H1 (cell line): ENCODE measurements at regions not wholly inside any gene's neighbourhood (a gene's known extent, or its start where the extent isn't known, plus 50 kb on each side); places are given as distances from the start of the nearest gene placed in this dataset.

ENCODE experiments used
- CTCF ChIA-PET: fragments of 300-600 bp; sonication (Branson Sonifier 250); formaldehyde crosslinking; loops from one replicate; lab custom pipeline; 2021; ENCODE audit not compliant: partially characterized antibody; lab: Charles Lee
- POLR2A ChIA-PET: fragments of 300-600 bp; sonication (Branson Sonifier 250); formaldehyde crosslinking; loops from one replicate; lab custom pipeline; 2021; ENCODE audit warnings: inconsistent platforms; ENCODE audit not compliant: partially characterized antibody; lab: Charles Lee
- DNase-seq, 2 experiments: peaks; one replicate each; pipeline versions ENCODE4 v3.0.0 to v3.0.0-alpha.2; 2010 to 2022; ENCODE audit warnings: low spot score in 2 of 2, low read depth in 1 of 2, mixed read lengths in 1 of 2
- FAIRE-seq: peaks from 2 replicates; lab custom pipeline; 2011; peaks lifted over from hg19 to GRCh38; lab: Jason Lieb, UNC
- H2AFZ ChIP-seq: 2 replicates; pipeline ENCODE4 v1.8.1; 2012; ENCODE audit warnings: low read length, inconsistent platforms
- H2AK5ac ChIP-seq: 2 replicates; pipeline ENCODE4 v1.6.1; 2013; ENCODE audit warnings: low read depth, low read length
- H2BK120ac ChIP-seq: replicated peaks from 2 replicates; pipeline ENCODE3; 2013; ENCODE audit warnings: low read depth, low read length, inconsistent platforms
- H2BK12ac ChIP-seq: 2 replicates; pipeline ENCODE4 v1.6.1; 2013; ENCODE audit warnings: low read depth, low read length
- H2BK15ac ChIP-seq: 2 replicates; pipeline ENCODE4 v1.6.1; 2013; ENCODE audit warnings: low read length
- H2BK20ac ChIP-seq: 2 replicates; pipeline ENCODE4 v1.6.1; 2013; ENCODE audit warnings: low read length
- H2BK5ac ChIP-seq: 2 replicates; pipeline ENCODE4 v1.6.1; 2013; ENCODE audit warnings: low read depth, low read length
- H3K14ac ChIP-seq: 2 replicates; pipeline ENCODE4 v1.6.1; 2013; ENCODE audit warnings: inconsistent platforms; ENCODE audit not compliant: insufficient read length
- H3K18ac ChIP-seq: 2 replicates; pipeline ENCODE4 v1.6.1; 2013; ENCODE audit warnings: low read length; ENCODE audit errors: extremely low read depth
- H3K23ac ChIP-seq: 2 replicates; pipeline ENCODE4 v1.6.1; 2013; ENCODE audit warnings: inconsistent platforms; ENCODE audit not compliant: insufficient read length
- H3K23me2 ChIP-seq: 2 replicates; pipeline ENCODE4 v1.6.1; 2013; ENCODE audit warnings: low read depth, low read length
- H3K27ac ChIP-seq: 2 replicates; pipeline ENCODE4 v1.6.1; 2011; ENCODE audit warnings: low read depth, low read length, inconsistent platforms
- H3K27me3 ChIP-seq, 4 experiments: replicated peaks in 1 of 4; 1 replicate in 1 of 4; 2 replicates in 3 of 4; pipeline versions ENCODE4 v1.6.1 to v1.8.1; 2011 to 2013; ENCODE audit warnings: low read length in 3 of 4, mild to moderate bottlenecking in 3 of 4, inconsistent platforms in 2 of 4, mixed read lengths in 2 of 4, moderate library complexity in 1 of 4; ENCODE audit not compliant: control insufficient read depth in 3 of 4, insufficient read depth in 3 of 4; ENCODE audit errors: extremely low read depth in 1 of 4
- H3K36me3 ChIP-seq, 4 experiments: 2 replicates each; pipeline versions ENCODE4 v1.6.1 to v1.8.1; 2011 to 2013; ENCODE audit warnings: mild to moderate bottlenecking in 4 of 4, low read length in 3 of 4, moderate library complexity in 2 of 4, control low read depth in 1 of 4, inconsistent platforms in 1 of 4; ENCODE audit not compliant: insufficient read depth in 4 of 4, control insufficient read depth in 2 of 4
- H3K4ac ChIP-seq: replicated peaks from 2 replicates; pipeline ENCODE3; 2013; ENCODE audit warnings: low read length, low read depth, mixed read lengths, inconsistent platforms; ENCODE audit not compliant: insufficient read length
- H3K4me1 ChIP-seq, 4 experiments: replicated peaks in 1 of 4; 1 replicate in 1 of 4; 2 replicates in 3 of 4; pipeline versions ENCODE4 v1.6.1 to v1.8.1; 2011 to 2013; ENCODE audit warnings: low read length in 3 of 4, inconsistent platforms in 2 of 4, mixed read lengths in 1 of 4; ENCODE audit not compliant: insufficient read depth in 4 of 4, control insufficient read depth in 3 of 4
- H3K4me2 ChIP-seq, 2 experiments: 2 replicates each; pipeline versions ENCODE4 v1.6.1 to v1.8.1; 2011 to 2013; ENCODE audit warnings: low read depth in 2 of 2, low read length in 2 of 2, control low read depth in 1 of 2, inconsistent platforms in 1 of 2, mild to moderate bottlenecking in 1 of 2; ENCODE audit not compliant: insufficient read depth in 1 of 2
- H3K4me3 ChIP-seq, 4 experiments: fragments of 200-600, 300-600 bp in 1 of 4; sonication (generic), shearing (Covaris generic), sonication (Bioruptor Twin) in 1 of 4; 2 replicates each; pipeline versions ENCODE4 v1.5.1 to v1.8.1; 2011 to 2016; ENCODE audit warnings: low read length in 4 of 4, low read depth in 3 of 4, control low read depth in 2 of 4, inconsistent platforms in 2 of 4, mild to moderate bottlenecking in 2 of 4, mixed read lengths in 1 of 4, moderate library complexity in 1 of 4; ENCODE audit not compliant: insufficient read depth in 2 of 4; ENCODE audit errors: extremely low read depth in 1 of 4
- H3K56ac ChIP-seq: replicated peaks from 2 replicates; pipeline ENCODE3; 2013; ENCODE audit warnings: low read depth, mild to moderate bottlenecking, mixed read lengths, low read length, inconsistent platforms; ENCODE audit not compliant: insufficient read length
- H3K79me1 ChIP-seq: 2 replicates; pipeline ENCODE4 v1.6.1; 2013; ENCODE audit warnings: low read depth, low read length, control low read depth
- H3K79me2 ChIP-seq, 2 experiments: 2 replicates each; pipeline versions ENCODE4 v1.6.1 to v1.8.1; 2012 to 2013; ENCODE audit warnings: low read length in 2 of 2, mild to moderate bottlenecking in 2 of 2, inconsistent platforms in 1 of 2; ENCODE audit not compliant: insufficient read depth in 2 of 2, control insufficient read depth in 1 of 2
- H3K9ac ChIP-seq, 4 experiments: replicated peaks in 1 of 4; 1 replicate in 1 of 4; 2 replicates in 3 of 4; pipeline versions ENCODE4 v1.6.1 to v1.8.1; 2011 to 2013; ENCODE audit warnings: low read depth in 3 of 4, low read length in 3 of 4, control low read depth in 2 of 4, mild to moderate bottlenecking in 2 of 4, moderate library complexity in 2 of 4, inconsistent platforms in 1 of 4; ENCODE audit errors: extremely low read depth in 1 of 4
- H3K9me3 ChIP-seq, 2 experiments: 2 replicates each; pipeline versions ENCODE4 v1.6.1 to v1.8.1; 2012 to 2013; ENCODE audit warnings: mild to moderate bottlenecking in 2 of 2, moderate library complexity in 2 of 2, control low read depth in 1 of 2, inconsistent platforms in 1 of 2, low read depth in 1 of 2, low read length in 1 of 2, mixed read lengths in 1 of 2; ENCODE audit not compliant: insufficient read depth in 2 of 2
- H4K20me1 ChIP-seq, 2 experiments: replicated peaks in 1 of 2; 2 replicates each; pipeline versions ENCODE3 to v1.8.1; 2011 to 2013; ENCODE audit warnings: inconsistent platforms in 2 of 2, low read length in 2 of 2, mild to moderate bottlenecking in 1 of 2; ENCODE audit not compliant: insufficient read depth in 2 of 2, control insufficient read depth in 1 of 2
- H4K5ac ChIP-seq: 2 replicates; pipeline ENCODE4 v1.6.1; 2013; ENCODE audit warnings: low read length, low read depth, mixed read lengths, inconsistent platforms; ENCODE audit not compliant: insufficient read length
- H4K8ac ChIP-seq: 2 replicates; pipeline ENCODE4 v1.8.0; 2013; ENCODE audit warnings: mild to moderate bottlenecking, moderate library complexity, low read length, inconsistent platforms; ENCODE audit not compliant: insufficient read depth; ENCODE audit errors: extremely low read depth
- H4K91ac ChIP-seq: replicated peaks from 2 replicates; pipeline ENCODE3; 2013; ENCODE audit warnings: low read length, mixed read lengths, inconsistent platforms; ENCODE audit not compliant: insufficient read length
- CBX5 ChIP-seq: fragments of 300-800, 300-1000 bp; sonication (generic); IDR thresholded peaks from 2 replicates; pipeline ENCODE4 v1.7.1; 2016; ENCODE audit warnings: antibody characterized with exemption, low read length, low read depth
- CBX8 ChIP-seq: fragments of 300-800, 300-1000 bp; sonication (generic); IDR thresholded peaks from 2 replicates; pipeline ENCODE4 v1.7.1; 2016; ENCODE audit warnings: low read depth, low read length, borderline replicate concordance
- CTBP2 ChIP-seq: IDR thresholded peaks from 2 replicates; pipeline ENCODE4 v1.7.0; 2011; ENCODE audit warnings: borderline replicate concordance, mild to moderate bottlenecking, moderate library complexity, mixed read lengths, low read length; ENCODE audit not compliant: insufficient read depth, insufficient read length
- EZH2 ChIP-seq: fragments of 200-600 bp; sonication (generic); IDR thresholded peaks from 2 replicates; pipeline ENCODE4 v1.7.1; 2012; ENCODE audit warnings: low read depth, mild to moderate bottlenecking, moderate library complexity, low read length, inconsistent platforms; ENCODE audit not compliant: severe bottlenecking
- HDAC2 ChIP-seq, 2 experiments: fragments of 300-600 bp in 1 of 2; sonication (generic) in 1 of 2; IDR thresholded peaks; 2 replicates each; pipeline ENCODE4 v1.6.1; 2011 to 2012; ENCODE audit warnings: low read depth in 2 of 2, low read length in 2 of 2, mild to moderate bottlenecking in 2 of 2, moderate library complexity in 2 of 2, borderline replicate concordance in 1 of 2, inconsistent platforms in 1 of 2
- HDAC6 ChIP-seq: IDR thresholded peaks from one replicate; pipeline ENCODE4 v1.7.1; 2012; ENCODE audit warnings: low read depth, mild to moderate bottlenecking, inconsistent platforms, low read length, moderate library complexity
- JUND ChIP-seq: IDR thresholded peaks from 2 replicates; pipeline ENCODE4 v1.6.1; 2011; ENCODE audit warnings: mild to moderate bottlenecking, improper control_type of control experiment, low read length
- NRF1 ChIP-seq: IDR thresholded peaks from 2 replicates; pipeline ENCODE4 v1.6.1; 2011; ENCODE audit warnings: mild to moderate bottlenecking, low read depth, low read length, improper control_type of control experiment
- POU5F1 ChIP-seq: IDR thresholded peaks from 2 replicates; pipeline ENCODE4 v1.6.1; 2011; ENCODE audit warnings: low read depth, mild to moderate bottlenecking, low read length, moderate library complexity
- RBBP5 ChIP-seq: IDR thresholded peaks from 2 replicates; pipeline ENCODE4 v1.7.1; 2012; ENCODE audit warnings: low read depth, mild to moderate bottlenecking, inconsistent platforms, low read length, moderate library complexity, borderline replicate concordance
- SRF ChIP-seq: IDR thresholded peaks from 2 replicates; pipeline ENCODE4 v1.6.1; 2011; ENCODE audit warnings: mild to moderate bottlenecking, low read depth, low read length, moderate library complexity
- TAF7 ChIP-seq: optimal IDR thresholded peaks from 2 replicates; pipeline ENCODE3; 2011; ENCODE audit warnings: low read depth, mild to moderate bottlenecking, inconsistent platforms, low read length, moderate library complexity, borderline replicate concordance
- YY1 ChIP-seq: IDR thresholded peaks from 2 replicates; pipeline ENCODE4 v1.6.1; 2011; ENCODE audit warnings: low read depth, mild to moderate bottlenecking, low read length
- WGBS, 2 experiments: shearing (Covaris generic) in 1 of 2; methylation state at CpG; one replicate each; pipeline versions ENCODE4 v1.1.6 to v1.1.7; 2013 to 2015; ENCODE audit warnings: low lambda C conversion rate in 2 of 2, mixed read lengths in 2 of 2, inconsistent platforms in 1 of 2, low coverage in 1 of 2, missing lambda C conversion rate in 1 of 2; ENCODE audit not compliant: insufficient replicate concordance in 2 of 2, insufficient coverage in 1 of 2, insufficient read length in 1 of 2; ENCODE audit errors: extremely low coverage in 1 of 2, missing lambda C conversion rate in 1 of 2; 5-methylcytosine and 5-hydroxymethylcytosine counted together
- TF ChIP-seq, protein P1 (sequence below): IDR thresholded peaks from 2 replicates; pipeline ENCODE4 v1.6.1; 2012; ENCODE audit warnings: inconsistent platforms

DNA sequence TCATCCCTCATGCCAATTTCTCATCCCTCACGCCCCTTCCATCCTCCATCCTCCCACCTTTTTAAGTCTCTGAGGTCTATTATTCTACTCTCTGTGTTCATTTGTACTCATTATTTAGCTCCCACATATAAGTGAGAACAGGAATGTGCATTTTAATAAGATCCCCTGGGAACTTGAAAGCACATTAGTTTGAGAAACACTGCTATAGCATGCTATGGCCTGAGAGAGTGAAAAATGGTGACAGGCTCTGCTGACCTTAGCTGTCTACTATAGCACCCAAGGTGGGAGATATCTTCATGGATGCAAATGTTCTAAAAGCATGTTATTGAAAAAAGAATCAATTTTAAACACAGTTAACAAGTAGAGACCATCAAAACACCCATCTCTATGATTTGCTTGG lies 712.0 kb downstream of the TFAP2A start:
- H3K9me3 ChIP-seq: no peaks in the 10 kb centered on the region
- POLR2A ChIA-PET: no interaction called here
- no peak overlapping the region for H4K8ac ChIP-seq
- H3K14ac ChIP-seq: no peak overlapping the region
- no peak for FAIRE-seq
- H3K4me1 ChIP-seq: no peaks in the 10 kb centered on the region
- H2AK5ac ChIP-seq: no peak overlapping the region
- no peaks in the 10 kb centered on the region for H3K36me3 ChIP-seq
- H3K4ac ChIP-seq: no peak overlapping the region
- H2BK5ac ChIP-seq: no peak overlapping the region
- H3K23me2 ChIP-seq: no peaks in the 10 kb centered on the region
- no peak overlapping the region for H4K5ac ChIP-seq
- no peaks in the 10 kb centered on the region for H3K79me1 ChIP-seq
- DNase-seq: no peak
- 93 to 100% methylated on average over 1 of the region's 1 CpG for WGBS, 2 experiments
- no peak overlapping the region for H3K4me2 ChIP-seq
- CTCF ChIA-PET: interaction anchor here (0.9 kb wide), 1 partner anchor 12 kb away, joined by 3 read pairs; no protein-coding TSS in a partner anchor
- H3K23ac ChIP-seq: no peak overlapping the region
- no peak overlapping the region for H2BK15ac ChIP-seq
- H4K91ac ChIP-seq: no peak overlapping the region
- H2BK120ac ChIP-seq: no peak overlapping the region
- H3K4me3 ChIP-seq: no peak overlapping the region
- no peaks in the 10 kb centered on the region for H4K20me1 ChIP-seq
- no peak overlapping the region for H3K56ac ChIP-seq
- H2AFZ ChIP-seq: no peak overlapping the region
- H2BK12ac ChIP-seq: no peak overlapping the region
- no peak overlapping the region for H3K27ac ChIP-seq
- H3K18ac ChIP-seq: no peak overlapping the region
- no peak overlapping the region for H3K9ac ChIP-seq
- H2BK20ac ChIP-seq: no peak overlapping the region
- peaks cover 0 to 1% (median 0%) of the 10 kb centered on the region in 4 experiments; a peak in 1 of 7 replicates for H3K27me3 ChIP-seq
- H3K79me2 ChIP-seq: no peaks in the 10 kb centered on the region
- TF ChIP-seq YY1: no peak
- no peak for TF ChIP-seq SRF
- TF ChIP-seq POU5F1: no peak
- no peak for TF ChIP-seq JUND
- no peak for TF ChIP-seq RBBP5
- TF ChIP-seq HDAC2 (IDR thresholded peaks at IDR 0.05; ENCODE audit: borderline replicate concordance in 1 of 2, low read depth in 2 of 2, low read length in 2 of 2): no peak
- TF ChIP-seq, protein P1, sequence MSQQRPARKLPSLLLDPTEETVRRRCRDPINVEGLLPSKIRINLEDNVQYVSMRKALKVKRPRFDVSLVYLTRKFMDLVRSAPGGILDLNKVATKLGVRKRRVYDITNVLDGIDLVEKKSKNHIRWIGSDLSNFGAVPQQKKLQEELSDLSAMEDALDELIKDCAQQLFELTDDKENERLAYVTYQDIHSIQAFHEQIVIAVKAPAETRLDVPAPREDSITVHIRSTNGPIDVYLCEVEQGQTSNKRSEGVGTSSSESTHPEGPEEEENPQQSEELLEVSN: no peak
- TF ChIP-seq EZH2: no peak
- no peak for TF ChIP-seq CBX8
- TF ChIP-seq HDAC6: no peak
- TF ChIP-seq NRF1: no peak
- TF ChIP-seq TAF7: no peak
- no peak for TF ChIP-seq CTBP2
- no peak for TF ChIP-seq CBX5
